DMS53 treated with DMSO at 0.1 percent for 48 hours (cell line): ENCODE measurements at regions not wholly inside any gene's neighbourhood (a gene's known extent, or its start where the extent isn't known, plus 50 kb on each side); places are given as distances from the start of the nearest gene placed in this dataset.

Experiments
- DNase-seq: peaks from one replicate; lab custom pipeline; 2025; ENCODE audit not compliant: unreplicated experiment; lab: John Stamatoyannopoulos, UW

GRCh38 chr2:42942214-42942989 lies 150.0 kb upstream of the HAAO start:
- no peak for DNase-seq

GRCh38 chr2:42941633-42942176 lies 149.3 kb upstream of the HAAO start:
- no peak for DNase-seq

DNA sequence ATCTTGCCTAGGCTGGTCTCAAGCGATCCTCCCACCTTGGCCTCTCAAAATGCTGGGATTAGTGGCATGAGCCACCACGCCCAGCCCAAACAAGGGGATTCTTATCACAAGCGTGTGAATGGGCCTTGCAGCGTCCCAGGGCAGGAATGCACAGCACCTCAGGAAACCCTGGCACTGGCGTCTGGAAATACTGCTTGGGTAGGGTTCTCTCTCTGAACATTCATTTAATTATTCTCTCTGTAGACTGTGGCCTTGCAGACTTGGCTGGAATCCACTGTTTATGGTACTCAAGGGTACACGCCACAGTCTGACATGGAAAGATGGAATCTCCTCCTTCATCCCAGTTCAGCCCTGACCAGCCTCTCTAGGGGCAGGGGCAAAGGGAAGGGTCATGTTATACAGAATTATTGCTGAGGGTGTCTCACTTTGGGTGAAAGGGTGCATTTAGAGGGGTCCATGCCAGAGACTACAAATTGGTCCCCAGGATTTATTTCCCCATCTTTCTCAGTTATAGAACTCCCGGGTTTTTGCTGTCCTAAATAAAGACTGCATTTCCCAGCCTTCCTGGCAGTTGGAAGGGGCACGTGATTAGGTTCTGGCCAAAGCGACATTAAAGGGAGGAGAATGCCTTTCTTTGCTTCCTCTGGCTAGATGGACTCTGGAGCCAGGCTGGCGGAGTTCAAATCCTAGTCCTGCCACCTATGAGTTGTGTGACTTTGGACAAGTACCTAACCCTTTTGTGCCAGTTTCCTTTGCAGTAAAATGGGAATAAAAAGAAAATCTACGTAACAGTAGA lies 147.2 kb upstream of the HAAO start:
- no peak for DNase-seq

- no peak for DNase-seq
These were observed 146.4 kb upstream of the HAAO start for GRCh38 chr2:42938671-42939370.

DNA sequence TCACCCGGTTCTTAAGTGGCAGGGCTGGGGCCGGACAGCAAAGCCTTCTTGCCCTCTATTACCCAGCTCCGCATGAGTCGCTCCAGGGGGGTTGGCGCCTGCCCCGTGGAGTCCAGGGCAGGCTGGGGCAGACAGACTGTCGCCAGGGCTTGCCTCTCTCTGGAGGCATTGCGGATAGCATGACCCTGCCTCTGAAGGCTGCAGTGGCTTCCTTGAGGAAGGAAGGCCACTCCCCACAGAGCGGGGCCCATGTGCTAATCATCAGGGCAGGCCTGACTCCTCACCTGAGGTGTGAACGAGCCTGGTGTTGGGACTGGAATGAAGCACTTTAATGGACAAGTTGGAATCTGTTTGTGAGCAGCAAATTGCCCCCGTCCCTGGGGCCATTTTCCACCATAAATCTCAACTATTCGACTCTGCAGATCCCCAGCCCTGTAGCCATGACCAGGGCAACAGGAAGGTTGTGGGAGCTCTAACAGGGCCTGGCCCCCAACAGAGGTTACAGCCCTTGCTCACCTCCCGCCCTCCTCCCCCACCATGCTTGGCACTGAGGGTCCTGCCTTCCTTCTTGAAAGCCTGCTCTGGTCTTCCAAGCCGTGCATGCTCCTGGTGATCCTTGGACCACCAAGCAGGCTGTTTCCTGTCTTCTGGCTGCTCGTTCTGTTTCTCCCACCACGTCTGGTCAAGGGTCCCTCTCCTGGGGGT lies 144.9 kb upstream of the HAAO start:
- no peak for DNase-seq

DNA sequence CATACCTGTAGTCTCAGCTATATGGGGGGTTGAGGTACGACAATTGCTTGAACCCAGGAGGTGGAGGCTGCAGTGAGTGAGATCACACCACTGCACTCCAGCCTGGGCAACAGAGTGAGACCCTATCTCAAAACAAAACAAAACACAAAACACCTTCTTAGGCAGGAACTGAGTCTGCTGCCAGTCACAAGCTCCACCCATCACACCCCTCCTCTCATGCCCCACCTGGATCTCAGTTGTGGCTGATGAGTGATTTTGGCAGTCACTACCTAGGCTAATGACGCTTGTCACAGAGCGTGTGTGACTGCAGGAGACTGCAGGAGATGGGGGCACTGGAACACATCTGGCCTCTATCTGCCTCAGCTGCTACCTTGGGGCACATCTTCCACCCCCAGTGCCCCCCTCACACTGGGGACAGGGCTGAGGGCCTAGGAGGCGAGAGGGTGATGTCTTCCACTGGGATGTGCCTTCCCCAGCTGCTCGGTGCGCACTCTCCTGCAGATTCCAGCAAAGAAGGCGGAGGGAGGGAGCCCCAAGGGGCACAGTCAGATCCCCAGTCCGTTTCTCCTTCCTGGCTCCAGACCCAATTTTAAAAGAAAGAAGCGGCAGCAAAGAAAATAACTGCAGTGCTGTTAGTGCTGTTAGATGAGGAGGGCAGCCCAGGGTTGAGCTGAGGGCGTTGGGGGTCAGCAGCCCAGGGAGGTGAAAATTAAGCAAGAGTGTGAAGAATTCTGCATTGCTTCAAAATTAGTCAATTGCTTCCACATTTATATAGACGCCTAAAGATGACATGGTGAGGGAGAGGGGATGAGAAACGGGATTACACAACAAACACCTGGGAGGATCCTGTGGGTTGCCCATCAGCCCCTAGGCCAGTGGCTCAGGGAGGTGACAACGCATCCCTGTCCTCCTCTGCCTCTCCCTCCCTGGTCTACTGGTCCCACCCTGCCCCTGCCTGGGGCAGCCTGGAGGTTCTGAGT lies 143.6 kb upstream of the HAAO start:
- no peak for DNase-seq

DNA sequence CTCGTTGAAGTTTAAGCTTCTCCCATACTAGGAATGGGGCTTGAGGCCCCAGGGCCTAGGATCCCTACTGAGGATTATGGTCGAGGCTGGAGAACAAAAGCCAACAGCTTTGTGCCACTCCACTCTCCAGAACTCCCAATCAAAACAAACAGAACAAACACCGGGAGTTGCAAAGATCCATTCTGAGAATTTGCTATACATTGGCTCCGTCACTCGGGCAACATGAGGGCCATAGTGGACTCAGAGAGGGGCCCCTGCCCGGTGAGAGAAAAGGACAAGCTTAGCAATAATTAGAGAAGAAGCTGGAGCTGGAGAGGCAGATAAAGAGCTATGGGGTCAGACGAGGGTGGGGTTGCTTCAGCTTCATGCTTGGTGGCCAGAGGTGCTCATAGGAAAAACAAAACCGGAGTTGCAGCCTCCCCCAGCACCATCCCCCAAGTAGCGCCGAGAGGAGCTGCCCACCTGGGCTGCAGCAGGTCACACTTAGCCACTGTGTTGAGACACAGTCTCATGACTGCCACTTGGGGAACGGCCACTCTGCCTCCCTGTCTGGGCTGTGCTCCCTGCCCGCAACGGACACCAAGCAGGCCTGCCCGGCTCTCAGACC lies 142.3 kb upstream of the HAAO start:
- no peak for DNase-seq

DNA sequence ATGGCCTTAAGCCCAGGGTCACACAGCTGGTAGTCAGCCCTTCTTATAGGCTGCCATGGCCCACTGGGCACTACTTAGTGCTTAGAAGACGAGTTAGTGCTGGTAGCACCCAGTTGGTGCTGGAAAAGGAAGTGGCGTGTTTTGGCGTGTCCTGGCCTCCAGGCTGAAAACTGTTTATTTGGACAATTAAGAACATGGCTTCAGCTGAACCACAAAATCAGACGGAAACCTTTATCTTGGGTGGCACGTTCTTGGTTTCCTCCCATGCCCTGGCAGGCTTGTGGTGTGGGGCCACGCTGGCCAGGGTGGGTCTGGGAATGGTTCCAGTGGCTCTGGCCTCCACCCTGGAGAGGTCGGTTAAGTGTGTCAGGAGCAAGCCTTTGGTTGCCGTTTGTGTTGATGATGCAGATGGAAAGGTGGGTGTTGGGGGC lies 141.5 kb upstream of the HAAO start:
- no peak for DNase-seq

DNA sequence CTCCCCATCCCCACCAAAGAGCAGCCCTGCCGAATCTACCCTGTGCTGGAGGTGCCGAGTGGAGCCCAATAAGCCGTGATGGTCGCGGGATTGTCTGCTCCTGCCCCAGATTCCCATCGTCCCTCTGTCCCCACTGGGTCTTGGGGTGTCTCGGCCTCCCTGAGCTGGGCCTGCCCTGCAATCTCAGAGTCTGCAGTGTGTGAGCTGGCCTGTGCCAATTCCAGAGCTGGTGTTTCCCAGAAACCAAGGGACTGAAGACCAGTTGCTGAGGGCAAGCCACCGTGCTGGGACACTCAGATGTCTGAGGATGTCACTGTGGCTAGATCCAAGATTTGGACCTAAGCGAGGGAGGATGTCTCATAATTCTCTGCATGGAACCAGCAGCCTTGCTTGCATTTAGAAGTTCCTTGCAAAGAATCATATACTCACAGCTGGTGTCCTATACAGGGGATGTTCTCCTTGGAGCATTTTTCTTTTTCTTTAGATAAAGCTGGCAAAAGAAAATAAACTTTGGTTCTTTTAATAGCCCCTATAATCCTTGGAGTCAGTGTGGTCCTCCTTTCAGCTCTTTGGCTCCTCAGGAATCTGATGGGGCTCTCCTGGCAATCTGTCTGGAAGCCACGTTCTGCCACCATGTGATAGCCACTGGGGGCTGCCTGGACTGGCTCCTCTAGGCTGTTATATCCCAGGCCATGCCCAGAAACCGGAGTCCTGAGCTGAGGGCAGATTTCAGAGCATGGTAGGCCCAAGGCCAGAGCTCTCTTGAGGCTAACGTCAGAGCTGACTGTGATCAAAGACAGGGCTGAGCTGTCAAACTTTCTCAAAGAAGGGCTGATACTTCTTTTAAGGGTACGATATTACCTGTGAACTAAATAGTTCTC lies 140.1 kb upstream of the HAAO start:
- no peak for DNase-seq

DNA sequence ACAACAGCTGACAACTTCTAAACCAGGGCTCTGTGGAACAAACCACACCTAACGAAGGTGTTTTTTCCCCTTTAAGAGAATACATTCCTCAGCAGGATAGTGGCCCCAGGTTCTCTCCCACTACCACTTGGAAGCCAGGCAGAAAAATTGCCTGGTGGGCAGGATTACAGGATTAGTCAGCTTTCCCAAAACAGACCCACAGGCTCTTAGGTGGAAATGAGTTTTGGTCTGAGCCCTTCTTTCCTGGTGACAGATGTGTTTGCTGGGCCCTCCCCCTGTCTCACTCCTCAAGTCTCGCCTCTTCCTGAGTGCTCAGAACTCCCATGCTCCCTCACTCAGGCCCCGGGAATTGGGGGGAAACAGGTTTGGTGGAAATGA lies 139.4 kb upstream of the HAAO start:
- DNase-seq: no peak

- no peak for DNase-seq
These were observed 138.9 kb upstream of the HAAO start for GRCh38 chr2:42931146-42931817.

DNA sequence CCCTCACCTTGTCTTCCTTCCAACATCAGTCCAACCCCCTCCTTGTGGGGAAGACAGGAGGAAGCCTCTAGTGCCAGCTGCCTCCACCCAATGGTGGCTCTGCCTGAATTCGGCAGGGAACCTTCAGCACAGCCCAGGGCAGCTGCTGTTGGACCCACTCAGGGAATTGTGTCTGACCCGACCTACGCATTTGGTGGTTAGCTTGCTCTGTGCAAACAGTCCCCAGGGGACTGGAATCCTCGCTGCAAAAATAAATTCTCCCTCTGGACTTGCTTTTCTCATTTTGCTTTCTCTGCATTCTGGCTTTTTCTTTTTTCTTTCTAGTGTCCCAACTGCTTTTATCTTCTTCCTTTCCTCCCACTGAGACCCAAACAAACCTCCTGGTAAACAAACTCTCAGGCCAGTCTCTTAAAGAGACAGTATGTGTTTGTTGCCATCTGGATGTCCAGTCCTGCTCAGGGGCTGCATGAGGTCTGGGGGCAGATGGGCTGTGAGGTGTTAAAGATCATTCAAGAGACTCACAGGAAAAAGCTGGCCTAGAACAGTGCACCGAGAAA lies 137.7 kb upstream of the HAAO start:
- no peak for DNase-seq

- DNase-seq: no peak
These were observed 137.2 kb upstream of the HAAO start for GRCh38 chr2:42929546-42930024.

DNA sequence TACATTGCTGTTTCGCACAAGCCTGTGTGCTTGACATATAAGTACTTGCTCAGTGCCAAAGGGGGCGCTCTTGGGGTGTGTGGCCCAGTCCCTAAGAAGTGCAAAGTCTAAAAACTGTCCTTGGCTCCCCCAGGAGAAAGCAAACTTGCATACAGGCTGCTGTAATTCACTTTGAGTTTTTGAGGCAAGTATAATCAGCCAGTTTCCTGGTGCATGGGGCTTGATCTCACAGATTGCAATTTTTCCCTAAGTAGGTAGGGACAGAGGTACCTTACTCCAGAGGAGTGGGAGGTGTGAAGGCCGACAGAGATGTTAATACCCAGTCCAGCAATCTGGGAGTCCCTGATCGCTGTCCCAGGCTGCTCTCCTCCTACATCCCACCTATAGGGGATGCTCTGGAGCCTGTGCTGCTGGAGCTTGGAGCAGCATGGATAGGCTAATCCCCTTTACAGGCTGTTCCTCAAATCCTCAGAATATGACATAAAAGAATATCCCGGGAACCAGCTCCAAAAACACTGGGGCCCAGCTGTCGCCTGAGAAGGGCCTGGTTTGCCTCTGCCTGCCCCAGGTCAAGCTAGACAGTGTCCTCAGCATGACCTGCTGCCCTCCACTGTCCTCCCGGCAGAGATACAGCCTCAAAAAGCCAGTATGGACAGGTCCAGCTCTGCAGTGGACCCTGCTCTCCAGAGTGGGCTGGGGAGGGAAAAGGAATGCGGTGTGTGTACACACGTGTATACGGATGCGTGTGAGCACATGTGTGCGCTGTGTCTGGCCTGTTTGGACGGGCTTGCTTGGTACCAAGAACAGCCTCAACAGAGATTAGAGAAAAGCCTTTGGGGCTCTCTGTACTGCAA lies 136.5 kb upstream of the HAAO start:
- DNase-seq: no peak

- DNase-seq: no peak
These were observed 135.8 kb upstream of the HAAO start for GRCh38 chr2:42928161-42928691.
